ENCODE measurements at regions not wholly inside any gene's neighbourhood (a gene's known extent, or its start where the extent isn't known, plus 50 kb on each side); places are given as distances from the start of the nearest gene placed in this dataset.

DNA sequence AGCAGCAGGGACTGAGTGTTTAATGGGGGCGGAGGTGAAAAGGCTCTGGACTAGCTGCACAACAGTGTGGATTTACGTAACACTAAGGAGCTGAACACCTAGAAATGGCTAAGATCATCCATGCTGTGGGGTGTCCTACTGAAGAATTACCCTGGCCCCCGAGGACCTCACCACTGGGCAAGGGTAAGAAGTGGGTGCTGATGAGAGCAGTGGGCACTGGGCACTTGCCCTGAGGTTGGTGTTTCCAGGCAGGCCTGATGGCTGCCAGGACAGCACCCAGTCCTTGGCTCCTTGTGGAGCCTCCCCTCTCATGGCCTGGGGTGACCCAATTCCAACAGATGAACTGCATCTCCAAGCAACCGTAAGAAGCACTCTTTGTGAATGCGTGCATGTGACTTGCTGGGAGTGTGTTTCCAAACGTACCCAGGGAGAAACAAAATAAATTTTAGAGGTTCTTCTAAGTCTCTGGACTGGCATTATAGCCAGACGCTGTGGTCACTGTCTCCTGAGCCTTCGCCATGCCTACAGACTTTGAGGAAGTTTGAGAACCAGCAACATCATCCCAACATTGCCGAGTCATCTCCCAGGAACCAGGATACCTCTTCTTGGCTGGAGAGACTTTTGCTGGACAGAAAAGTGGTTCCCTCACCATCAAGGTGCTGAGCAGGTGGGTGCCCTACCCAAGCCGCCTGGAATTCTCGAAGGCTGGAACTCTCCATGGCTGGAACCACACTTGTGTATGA lies 245.9 kb downstream of the ERMARD start:
- no peaks in the 10 kb centered on the region for H3K36me3 Mint-ChIP-seq
- ATAC-seq (ENCODE audit: low read depth in 2 of 2), result no peak
- H3K27me3 Mint-ChIP-seq, result no peaks in the 10 kb centered on the region

DNA sequence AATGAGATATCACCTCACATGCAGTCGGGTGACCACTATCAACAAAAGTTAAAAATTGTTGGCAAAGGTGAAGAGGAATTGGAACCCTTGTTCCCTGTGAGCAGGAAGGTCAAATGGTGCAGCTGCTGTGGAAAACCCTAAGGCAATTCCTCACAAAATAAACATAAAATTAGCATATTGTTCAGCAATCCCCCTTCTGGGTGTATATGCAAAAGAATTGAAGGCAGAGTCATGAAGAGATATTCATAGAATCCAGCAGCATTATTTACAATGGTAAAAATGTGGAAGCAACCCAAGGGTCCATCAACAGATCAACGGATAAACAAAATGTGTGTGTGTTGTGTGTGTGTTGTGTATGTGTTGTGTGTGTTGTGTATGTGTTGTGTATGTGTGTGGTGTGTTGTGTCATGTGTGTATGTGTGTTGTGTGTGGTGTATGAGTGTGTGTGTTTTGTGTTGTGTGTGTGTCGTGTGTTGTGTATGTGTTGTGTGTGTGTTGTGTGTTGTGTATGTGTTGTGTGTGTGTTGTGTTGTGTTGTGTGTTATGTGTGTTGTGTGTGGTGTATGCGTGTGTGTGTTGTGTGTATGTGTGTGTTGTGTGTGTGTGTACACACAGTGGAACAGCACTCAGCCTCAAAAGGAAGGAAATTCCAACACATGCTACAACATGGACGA lies 245.1 kb downstream of the ERMARD start:
- ATAC-seq (ENCODE audit: low read depth in 2 of 2), result no peak
- no peak overlapping the region for H3K27ac Mint-ChIP-seq
- Histone ChIP-seq H3K27me3 (ENCODE audit: control insufficient read depth, insufficient read depth, low read length) (no peaks in the 10 kb centered on the region), H3K27ac (ENCODE audit: insufficient read depth, low read length, poor library complexity, severe bottlenecking) (no peak overlapping the region), H3K36me3 (ENCODE audit: control insufficient read depth, insufficient read depth, low read length) (no peaks in the 10 kb centered on the region), H3K4me1 (ENCODE audit: control insufficient read depth, insufficient read depth, low read length, poor library complexity, severe bottlenecking) (peaks cover 5% of the 10 kb centered on the region), H3K4me3 (ENCODE audit: low read depth, low read length) (no peak overlapping the region), H3K9me3 (ENCODE audit: control insufficient read depth in 2 of 2, low read length in 2 of 2) (no peaks in the 10 kb centered on the region)
- peaks cover 0 to 4% (median 0%) of the 10 kb centered on the region in 7 donors for H3K9me3 Mint-ChIP-seq
- no peak for DNase-seq
- no peaks in the 10 kb centered on the region for H3K27me3 Mint-ChIP-seq
- no peak overlapping the region for H3K4me3 Mint-ChIP-seq
- no peaks in the 10 kb centered on the region for H3K36me3 Mint-ChIP-seq
- H3K4me1 Mint-ChIP-seq, result peaks cover 2 to 10% (median 3%) of the 10 kb centered on the region in 4 donors

More for the DNA sequence above, 245.9 kb downstream of the ERMARD start:
- Histone ChIP-seq H3K36me3 (ENCODE audit: control insufficient read depth, insufficient read depth, low read length) (no peaks in the 10 kb centered on the region), H3K27ac (ENCODE audit: insufficient read depth, low read length, poor library complexity, severe bottlenecking) (no peak overlapping the region), H3K27me3 (ENCODE audit: control insufficient read depth, insufficient read depth, low read length) (no peaks in the 10 kb centered on the region), H3K4me1 (ENCODE audit: control insufficient read depth, insufficient read depth, low read length, poor library complexity, severe bottlenecking) (peaks cover 4% of the 10 kb centered on the region), H3K4me3 (ENCODE audit: low read depth, low read length) (no peak overlapping the region), H3K9me3 (ENCODE audit: control insufficient read depth in 2 of 2, low read length in 2 of 2) (no peaks in the 10 kb centered on the region)
- no peak for DNase-seq
- Mint-ChIP-seq H3K4me3 (no peak overlapping the region), H3K4me1 (peaks cover 0 to 1% (median 0%) of the 10 kb centered on the region in 4 donors), H3K9me3 (peaks cover 0 to 6% (median 1%) of the 10 kb centered on the region in 7 donors), H3K27ac (no peak overlapping the region)

DNA sequence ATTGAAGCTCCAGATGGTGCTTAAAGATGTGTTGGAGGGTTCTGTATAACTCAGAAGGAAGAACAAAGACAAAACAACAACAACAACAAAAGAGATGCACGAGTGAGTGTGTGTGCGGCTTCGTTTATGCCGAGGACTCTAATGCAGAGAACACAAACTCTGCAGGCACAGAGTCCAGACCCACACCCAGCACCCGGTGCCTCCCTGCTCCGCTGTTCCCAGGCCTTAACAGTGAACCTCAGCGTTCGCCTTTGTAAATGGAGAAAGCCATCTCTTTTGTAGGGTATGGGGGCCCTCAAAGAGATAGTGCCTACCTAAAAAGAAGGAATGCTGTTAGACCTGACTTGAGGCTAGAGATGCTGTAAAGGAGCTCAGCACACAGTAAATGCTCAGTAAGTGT lies 243.3 kb downstream of the ERMARD start:
- Histone ChIP-seq H3K27ac (ENCODE audit: insufficient read depth, low read length, poor library complexity, severe bottlenecking) (no peak overlapping the region), H3K27me3 (ENCODE audit: control insufficient read depth, insufficient read depth, low read length) (no peaks in the 10 kb centered on the region), H3K4me1 (ENCODE audit: control insufficient read depth, insufficient read depth, low read length, poor library complexity, severe bottlenecking) (peaks cover 14% of the 10 kb centered on the region), H3K36me3 (ENCODE audit: control insufficient read depth, insufficient read depth, low read length) (no peaks in the 10 kb centered on the region), H3K9me3 (ENCODE audit: control insufficient read depth in 2 of 2, low read length in 2 of 2) (no peaks in the 10 kb centered on the region), H3K4me3 (ENCODE audit: low read depth, low read length) (no peak overlapping the region)
- Mint-ChIP-seq H3K27ac (no peak overlapping the region), H3K36me3 (no peaks in the 10 kb centered on the region), H3K9me3 (no peaks in the 10 kb centered on the region), H3K4me1 (peaks cover 6 to 18% (median 11%) of the 10 kb centered on the region in 4 donors), H3K4me3 (no peak overlapping the region), H3K27me3 (no peaks in the 10 kb centered on the region)
- DNase-seq (no peak), ATAC-seq (ENCODE audit: low read depth in 2 of 2) (no peak)

DNA sequence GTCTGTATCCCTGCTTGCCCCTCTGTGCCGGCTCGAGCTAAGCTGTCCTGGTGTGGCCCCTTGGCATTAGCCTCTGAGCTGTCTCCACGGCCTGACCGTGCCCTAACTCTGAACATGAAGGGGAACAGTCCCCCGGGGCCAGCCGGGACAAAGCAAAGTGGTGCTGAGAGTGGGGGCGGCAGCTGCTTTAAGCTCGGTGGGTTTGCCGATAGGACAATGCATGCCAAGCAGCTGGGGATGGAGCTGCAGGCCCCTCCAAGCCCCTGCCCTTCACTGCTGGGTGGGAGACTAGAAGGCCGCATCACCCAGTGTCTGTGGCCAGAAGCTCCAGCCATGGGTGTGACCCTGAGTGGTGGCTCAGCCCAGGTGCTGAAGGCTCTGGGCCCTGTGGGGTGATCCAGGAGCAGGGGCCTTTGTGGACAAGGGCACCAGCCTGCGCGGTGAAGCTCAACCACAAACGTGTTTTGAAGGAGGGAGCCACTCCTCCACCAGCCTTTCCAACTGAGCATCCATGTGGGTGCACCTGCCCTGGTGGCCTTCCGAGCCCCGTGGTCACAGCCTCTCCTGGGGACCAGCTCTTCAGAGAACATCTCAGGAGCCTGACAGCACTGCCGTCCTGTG lies 242.5 kb downstream of the ERMARD start:
- H3K27ac ChIP-seq (ENCODE audit: insufficient read depth, low read length, poor library complexity, severe bottlenecking), result no peak overlapping the region
- no peaks in the 10 kb centered on the region for H3K27me3 Mint-ChIP-seq
- H3K27me3 ChIP-seq (ENCODE audit: control insufficient read depth, insufficient read depth, low read length), result no peaks in the 10 kb centered on the region
- peaks cover 6 to 22% (median 15%) of the 10 kb centered on the region in 4 donors for H3K4me1 Mint-ChIP-seq
- H3K4me1 ChIP-seq (ENCODE audit: control insufficient read depth, insufficient read depth, low read length, poor library complexity, severe bottlenecking), result peaks cover 14% of the 10 kb centered on the region
- no peaks in the 10 kb centered on the region for H3K9me3 Mint-ChIP-seq
- no peak for DNase-seq
- H3K4me3 Mint-ChIP-seq, result no peak overlapping the region
- no peaks in the 10 kb centered on the region for H3K36me3 ChIP-seq (ENCODE audit: control insufficient read depth, insufficient read depth, low read length)
- H3K4me3 ChIP-seq (ENCODE audit: low read depth, low read length), result no peak overlapping the region
- H3K36me3 Mint-ChIP-seq, result no peaks in the 10 kb centered on the region
- no peaks in the 10 kb centered on the region for H3K9me3 ChIP-seq (ENCODE audit: control insufficient read depth in 2 of 2, low read length in 2 of 2)
- no peak for ATAC-seq (ENCODE audit: low read depth in 2 of 2)
- H3K27ac Mint-ChIP-seq, result no peak overlapping the region

DNA sequence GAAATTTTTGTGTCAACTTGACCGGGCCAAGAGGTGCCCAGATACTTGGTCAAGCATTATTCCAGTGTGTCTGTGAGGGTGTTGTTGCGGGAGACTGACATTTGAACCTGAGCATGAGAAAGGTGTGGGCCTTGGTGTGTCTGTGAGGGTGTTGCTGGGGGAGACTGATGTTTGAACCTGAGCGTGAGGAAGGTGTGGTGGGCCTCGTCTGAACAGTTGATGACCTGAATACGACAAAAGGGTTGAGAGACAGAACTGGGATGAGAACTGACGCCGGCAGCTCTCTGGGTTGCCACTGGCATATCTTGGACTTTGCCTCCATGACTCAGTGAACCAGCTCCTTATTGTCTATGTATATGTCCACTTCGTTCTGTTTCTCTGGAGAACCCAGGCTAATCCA lies 240.5 kb downstream of the ERMARD start:
- DNase-seq, result no peak
- no peaks in the 10 kb centered on the region for H3K9me3 Mint-ChIP-seq
- no peak overlapping the region for H3K4me3 Mint-ChIP-seq
- peaks cover 6 to 22% (median 15%) of the 10 kb centered on the region in 4 donors for H3K4me1 Mint-ChIP-seq
- no peak overlapping the region for H3K27ac ChIP-seq (ENCODE audit: insufficient read depth, low read length, poor library complexity, severe bottlenecking)
- H3K4me1 ChIP-seq (ENCODE audit: control insufficient read depth, insufficient read depth, low read length, poor library complexity, severe bottlenecking), result peaks cover 14% of the 10 kb centered on the region
- H3K36me3 ChIP-seq (ENCODE audit: control insufficient read depth, insufficient read depth, low read length), result no peaks in the 10 kb centered on the region
- H3K27me3 Mint-ChIP-seq, result no peaks in the 10 kb centered on the region
- H3K9me3 ChIP-seq (ENCODE audit: control insufficient read depth in 2 of 2, low read length in 2 of 2), result no peaks in the 10 kb centered on the region
- no peak for ATAC-seq (ENCODE audit: low read depth in 2 of 2)
- H3K4me3 ChIP-seq (ENCODE audit: low read depth, low read length), result no peak overlapping the region
- H3K27me3 ChIP-seq (ENCODE audit: control insufficient read depth, insufficient read depth, low read length), result no peaks in the 10 kb centered on the region
- no peaks in the 10 kb centered on the region for H3K36me3 Mint-ChIP-seq
- peak overlapping the region in 1 of 3 donors; percentile 35 for H3K27ac Mint-ChIP-seq

DNA sequence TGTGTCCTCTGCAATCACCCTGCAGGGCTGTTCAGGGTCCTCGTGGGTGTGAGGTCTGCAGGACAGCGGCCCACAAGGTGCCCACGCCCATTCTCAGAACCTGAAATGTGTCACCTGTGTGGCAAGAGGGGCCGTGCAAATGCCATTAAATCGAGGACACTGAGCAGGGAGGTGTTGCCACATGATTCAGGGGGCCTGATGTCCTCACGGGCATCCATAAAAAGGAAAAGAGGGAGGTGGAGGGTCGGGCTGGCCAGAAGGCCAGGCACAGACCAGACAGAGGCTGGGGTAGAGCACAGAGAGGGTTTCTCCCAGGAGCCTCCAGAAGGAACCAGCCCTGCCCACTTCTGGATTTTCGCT lies 239.6 kb downstream of the ERMARD start:
- DNase-seq (no peak), ATAC-seq (ENCODE audit: low read depth in 2 of 2) (no peak)
- no peaks in the 10 kb centered on the region for H3K27me3 ChIP-seq (ENCODE audit: control insufficient read depth, insufficient read depth, low read length)
- Mint-ChIP-seq H3K27me3 (no peaks in the 10 kb centered on the region), H3K4me1 (peaks cover 6 to 22% (median 15%) of the 10 kb centered on the region in 4 donors), H3K27ac (no peak overlapping the region), H3K9me3 (no peaks in the 10 kb centered on the region), H3K36me3 (no peaks in the 10 kb centered on the region), H3K4me3 (no peak overlapping the region)
- H3K27ac ChIP-seq (ENCODE audit: insufficient read depth, low read length, poor library complexity, severe bottlenecking), result no peak overlapping the region
- no peaks in the 10 kb centered on the region for H3K36me3 ChIP-seq (ENCODE audit: control insufficient read depth, insufficient read depth, low read length)
- no peaks in the 10 kb centered on the region for H3K9me3 ChIP-seq (ENCODE audit: control insufficient read depth in 2 of 2, low read length in 2 of 2)
- H3K4me1 ChIP-seq (ENCODE audit: control insufficient read depth, insufficient read depth, low read length, poor library complexity, severe bottlenecking), result peaks cover 14% of the 10 kb centered on the region
- no peak overlapping the region for H3K4me3 ChIP-seq (ENCODE audit: low read depth, low read length)

DNA sequence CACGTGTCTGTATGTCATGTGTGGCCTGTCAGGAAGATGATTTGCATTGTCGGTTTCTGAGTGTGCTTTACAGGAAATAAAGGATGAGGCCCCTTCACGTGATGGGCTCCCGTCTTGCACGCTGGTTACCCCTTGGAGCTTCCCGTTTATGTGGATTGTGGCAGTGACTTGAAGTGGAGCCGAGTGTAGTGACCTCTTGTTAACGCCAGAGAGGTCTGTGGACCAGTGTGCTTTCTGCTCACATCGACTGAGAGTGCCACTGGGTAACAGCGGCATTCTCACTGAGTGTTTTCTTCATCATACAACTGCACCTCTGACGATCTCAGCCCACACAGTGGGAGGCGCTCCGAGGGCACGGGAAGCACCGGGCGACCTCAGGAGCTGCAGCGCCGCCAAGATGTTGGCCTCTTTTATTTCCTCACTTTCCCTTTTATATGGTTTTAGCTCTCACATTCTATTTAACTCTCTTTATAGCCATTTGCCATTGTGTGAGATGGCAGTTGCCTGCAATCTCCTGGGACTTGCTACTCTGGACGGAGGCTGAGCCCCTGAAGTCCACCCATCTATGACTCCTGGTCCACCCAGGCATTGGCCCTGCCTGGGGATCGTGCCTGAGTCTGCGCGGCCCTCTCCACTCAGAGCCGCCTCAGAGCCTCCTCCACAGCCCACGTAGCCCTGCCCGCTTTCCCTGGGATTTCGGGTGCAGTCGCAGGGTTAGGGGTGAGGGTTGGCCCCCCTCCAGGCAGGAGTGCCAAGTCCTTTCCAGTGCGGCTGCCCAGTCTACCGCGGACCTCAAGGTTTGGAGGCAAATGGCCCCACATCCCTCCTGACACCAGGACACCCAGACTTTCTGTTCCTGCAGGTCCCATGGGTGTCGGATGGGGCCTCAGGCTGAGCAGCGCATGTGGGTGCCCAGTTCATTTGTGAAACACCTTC lies 238.9 kb downstream of the ERMARD start:
- Histone ChIP-seq H3K27me3 (ENCODE audit: control insufficient read depth, insufficient read depth, low read length) (no peaks in the 10 kb centered on the region), H3K4me3 (ENCODE audit: low read depth, low read length) (peak overlapping the region; percentile 57), H3K36me3 (ENCODE audit: control insufficient read depth, insufficient read depth, low read length) (no peaks in the 10 kb centered on the region), H3K9me3 (ENCODE audit: control insufficient read depth in 2 of 2, low read length in 2 of 2) (no peaks in the 10 kb centered on the region), H3K4me1 (ENCODE audit: control insufficient read depth, insufficient read depth, low read length, poor library complexity, severe bottlenecking) (peaks cover 14% of the 10 kb centered on the region), H3K27ac (ENCODE audit: insufficient read depth, low read length, poor library complexity, severe bottlenecking) (no peak overlapping the region)
- Mint-ChIP-seq H3K27me3 (no peaks in the 10 kb centered on the region), H3K36me3 (no peaks in the 10 kb centered on the region), H3K4me3 (peak overlapping the region in 3 of 4 donors; percentile 29 to 82 (median 68)), H3K4me1 (peaks cover 6 to 22% (median 15%) of the 10 kb centered on the region in 4 donors), H3K27ac (peak overlapping the region; percentile 8 to 81 (median 56)), H3K9me3 (no peaks in the 10 kb centered on the region)
- DNase-seq (peak in 2 of 3 donors; percentile 26 to 60), ATAC-seq (ENCODE audit: low read depth in 2 of 2) (peak; percentile 62 to 63)
